ENCODE measurements at regions not wholly inside any gene's neighbourhood (a gene's known extent, or its start where the extent isn't known, plus 50 kb on each side); places are given as distances from the start of the nearest gene placed in this dataset.
A peak's percentile ranks its signal among the peaks of the same experiment; 100 is the strongest.

DNA sequence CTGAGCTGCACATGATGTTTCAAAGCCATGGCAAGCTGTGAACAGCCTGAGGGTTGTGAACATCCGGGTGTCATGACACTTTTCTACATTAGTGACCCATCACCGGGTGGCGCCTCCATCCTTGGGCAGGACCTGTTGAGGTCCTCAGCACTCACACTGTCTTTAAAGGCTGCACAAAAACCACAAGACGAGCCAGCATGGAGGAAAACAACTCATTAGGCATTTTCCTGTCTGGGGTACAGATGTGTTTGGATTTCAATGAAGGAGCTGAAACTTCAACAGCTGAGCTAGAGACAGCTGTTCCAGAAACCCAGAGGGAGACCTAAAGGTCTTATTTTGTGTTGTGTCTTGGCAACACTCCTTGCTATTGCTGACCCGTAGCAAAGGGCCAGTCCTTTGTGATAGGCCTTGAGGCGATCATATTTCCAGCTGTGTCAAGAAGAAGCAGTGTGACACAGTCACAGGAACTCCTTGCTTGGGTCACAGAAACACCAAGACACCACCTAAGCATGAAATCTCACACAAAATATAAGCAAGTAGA lies 151.8 kb upstream of the VLDLR start:
- Histone ChIP-seq H3K27me3 (replicated peaks in 1 of 2; ENCODE audit: control insufficient read depth in 2 of 2, insufficient read depth in 2 of 2, low read length in 1 of 2) (no peaks in the 10 kb centered on the region), H3K9me3 (replicated peaks; ENCODE audit: control insufficient read depth, insufficient read depth, low read length) (no peaks in the 10 kb centered on the region), H4K20me1 (ENCODE audit: control insufficient read depth, insufficient read depth) (no peaks in the 10 kb centered on the region), H2AFZ (ENCODE audit: control insufficient read depth, low read depth, low read length) (no peak overlapping the region), H3K79me2 (ENCODE audit: control insufficient read depth, insufficient read depth, low read length) (no peaks in the 10 kb centered on the region), H3K36me3 (ENCODE audit: control insufficient read depth in 2 of 2, insufficient read depth in 2 of 2, low read length in 1 of 2) (no peaks in the 10 kb centered on the region), H3K27ac (ENCODE audit: control insufficient read depth, insufficient read depth) (no peak overlapping the region), H3K4me1 (ENCODE audit: control insufficient read depth, insufficient read depth, low read length) (peaks cover 6% of the 10 kb centered on the region; the same call in 1 of the 2 replicates), H3K4me3 (no peak overlapping the region), H3K4me2 (ENCODE audit: control insufficient read depth, insufficient read depth) (no peak overlapping the region), H3K9ac (ENCODE audit: control insufficient read depth, insufficient read depth, low read length) (no peak overlapping the region)
- BruUV-seq (replicated peaks) = no TSS peak
- in situ Hi-C loops (cut with MboI) = no loop called here
- SMC1A ChIA-PET (ENCODE audit: uncharacterized antibody, unreplicated experiment) = interaction anchor here (0.8 to 3.8 kb wide), 14 partner anchors 8 to 388 kb away, joined by 3 to 26 read pairs (median 4); no protein-coding TSS in a partner anchor
- 33% methylated on average over 6 of the region's 6 CpGs for WGBS (ENCODE audit: insufficient coverage, insufficient replicate concordance, low lambda C conversion rate, missing lambda C conversion rate)
- ATAC-seq (peak; percentile 44), DNase-seq (ENCODE audit: low read depth, low spot score) (peak; percentile 7), FAIRE-seq (no peak)
- TF ChIP-seq EP300 (IDR thresholded peaks at IDR 0.05; ENCODE audit: borderline replicate concordance in 1 of 2, control insufficient read depth in 1 of 2, low read depth in 2 of 2, low read length in 2 of 2) (no peak), IKZF1 (conservative IDR thresholded peaks at IDR 0.05) (no peak), IRF4 (IDR thresholded peaks at IDR 0.05; ENCODE audit: low read depth, low read length) (no peak), RUNX3 (IDR thresholded peaks at IDR 0.05; ENCODE audit: low read length) (peak; percentile 63), RAD21 (IDR thresholded peaks at IDR 0.05; ENCODE audit: insufficient read depth, low read depth, low read length) (peak; percentile 59; the same call in 1 of the 2 replicates), SMC3 (IDR thresholded peaks at IDR 0.05; ENCODE audit: borderline replicate concordance, low read length) (peak; percentile 28; the same call in 1 of the 2 replicates), CHD2 (IDR thresholded peaks at IDR 0.05; ENCODE audit: borderline replicate concordance, low read depth, low read length) (no peak), HDAC2 (IDR thresholded peaks at IDR 0.05) (no peak), JUND (IDR thresholded peaks at IDR 0.05; ENCODE audit: low read depth, low read length) (no peak), ZNF622 (IDR thresholded peaks at IDR 0.05) (no peak)
- TF ChIP-seq, protein P1, sequence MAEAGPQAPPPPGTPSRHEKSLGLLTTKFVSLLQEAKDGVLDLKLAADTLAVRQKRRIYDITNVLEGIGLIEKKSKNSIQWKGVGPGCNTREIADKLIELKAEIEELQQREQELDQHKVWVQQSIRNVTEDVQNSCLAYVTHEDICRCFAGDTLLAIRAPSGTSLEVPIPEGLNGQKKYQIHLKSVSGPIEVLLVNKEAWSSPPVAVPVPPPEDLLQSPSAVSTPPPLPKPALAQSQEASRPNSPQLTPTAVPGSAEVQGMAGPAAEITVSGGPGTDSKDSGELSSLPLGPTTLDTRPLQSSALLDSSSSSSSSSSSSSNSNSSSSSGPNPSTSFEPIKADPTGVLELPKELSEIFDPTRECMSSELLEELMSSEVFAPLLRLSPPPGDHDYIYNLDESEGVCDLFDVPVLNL (IDR thresholded peaks at IDR 0.05; ENCODE audit: low read depth, low read length) = no peak
- TF ChIP-seq, protein P2, sequence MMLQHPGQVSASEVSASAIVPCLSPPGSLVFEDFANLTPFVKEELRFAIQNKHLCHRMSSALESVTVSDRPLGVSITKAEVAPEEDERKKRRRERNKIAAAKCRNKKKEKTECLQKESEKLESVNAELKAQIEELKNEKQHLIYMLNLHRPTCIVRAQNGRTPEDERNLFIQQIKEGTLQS (IDR thresholded peaks at IDR 0.05; ENCODE audit: borderline replicate concordance, extremely low read depth, low read depth, low read length) = no peak
- TF ChIP-seq, protein P3, sequence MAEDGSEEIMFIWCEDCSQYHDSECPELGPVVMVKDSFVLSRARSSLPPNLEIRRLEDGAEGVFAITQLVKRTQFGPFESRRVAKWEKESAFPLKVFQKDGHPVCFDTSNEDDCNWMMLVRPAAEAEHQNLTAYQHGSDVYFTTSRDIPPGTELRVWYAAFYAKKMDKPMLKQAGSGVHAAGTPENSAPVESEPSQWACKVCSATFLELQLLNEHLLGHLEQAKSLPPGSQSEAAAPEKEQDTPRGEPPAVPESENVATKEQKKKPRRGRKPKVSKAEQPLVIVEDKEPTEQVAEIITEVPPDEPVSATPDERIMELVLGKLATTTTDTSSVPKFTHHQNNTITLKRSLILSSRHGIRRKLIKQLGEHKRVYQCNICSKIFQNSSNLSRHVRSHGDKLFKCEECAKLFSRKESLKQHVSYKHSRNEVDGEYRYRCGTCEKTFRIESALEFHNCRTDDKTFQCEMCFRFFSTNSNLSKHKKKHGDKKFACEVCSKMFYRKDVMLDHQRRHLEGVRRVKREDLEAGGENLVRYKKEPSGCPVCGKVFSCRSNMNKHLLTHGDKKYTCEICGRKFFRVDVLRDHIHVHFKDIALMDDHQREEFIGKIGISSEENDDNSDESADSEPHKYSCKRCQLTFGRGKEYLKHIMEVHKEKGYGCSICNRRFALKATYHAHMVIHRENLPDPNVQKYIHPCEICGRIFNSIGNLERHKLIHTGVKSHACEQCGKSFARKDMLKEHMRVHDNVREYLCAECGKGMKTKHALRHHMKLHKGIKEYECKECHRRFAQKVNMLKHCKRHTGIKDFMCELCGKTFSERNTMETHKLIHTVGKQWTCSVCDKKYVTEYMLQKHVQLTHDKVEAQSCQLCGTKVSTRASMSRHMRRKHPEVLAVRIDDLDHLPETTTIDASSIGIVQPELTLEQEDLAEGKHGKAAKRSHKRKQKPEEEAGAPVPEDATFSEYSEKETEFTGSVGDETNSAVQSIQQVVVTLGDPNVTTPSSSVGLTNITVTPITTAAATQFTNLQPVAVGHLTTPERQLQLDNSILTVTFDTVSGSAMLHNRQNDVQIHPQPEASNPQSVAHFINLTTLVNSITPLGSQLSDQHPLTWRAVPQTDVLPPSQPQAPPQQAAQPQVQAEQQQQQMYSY (CRISPR knock-in tag; IDR thresholded peaks at IDR 0.05) = no peak
- TF ChIP-seq, protein P4, sequence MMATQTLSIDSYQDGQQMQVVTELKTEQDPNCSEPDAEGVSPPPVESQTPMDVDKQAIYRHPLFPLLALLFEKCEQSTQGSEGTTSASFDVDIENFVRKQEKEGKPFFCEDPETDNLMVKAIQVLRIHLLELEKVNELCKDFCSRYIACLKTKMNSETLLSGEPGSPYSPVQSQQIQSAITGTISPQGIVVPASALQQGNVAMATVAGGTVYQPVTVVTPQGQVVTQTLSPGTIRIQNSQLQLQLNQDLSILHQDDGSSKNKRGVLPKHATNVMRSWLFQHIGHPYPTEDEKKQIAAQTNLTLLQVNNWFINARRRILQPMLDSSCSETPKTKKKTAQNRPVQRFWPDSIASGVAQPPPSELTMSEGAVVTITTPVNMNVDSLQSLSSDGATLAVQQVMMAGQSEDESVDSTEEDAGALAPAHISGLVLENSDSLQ (IDR thresholded peaks at IDR 0.05) = no peak
- TF ChIP-seq, protein P5, sequence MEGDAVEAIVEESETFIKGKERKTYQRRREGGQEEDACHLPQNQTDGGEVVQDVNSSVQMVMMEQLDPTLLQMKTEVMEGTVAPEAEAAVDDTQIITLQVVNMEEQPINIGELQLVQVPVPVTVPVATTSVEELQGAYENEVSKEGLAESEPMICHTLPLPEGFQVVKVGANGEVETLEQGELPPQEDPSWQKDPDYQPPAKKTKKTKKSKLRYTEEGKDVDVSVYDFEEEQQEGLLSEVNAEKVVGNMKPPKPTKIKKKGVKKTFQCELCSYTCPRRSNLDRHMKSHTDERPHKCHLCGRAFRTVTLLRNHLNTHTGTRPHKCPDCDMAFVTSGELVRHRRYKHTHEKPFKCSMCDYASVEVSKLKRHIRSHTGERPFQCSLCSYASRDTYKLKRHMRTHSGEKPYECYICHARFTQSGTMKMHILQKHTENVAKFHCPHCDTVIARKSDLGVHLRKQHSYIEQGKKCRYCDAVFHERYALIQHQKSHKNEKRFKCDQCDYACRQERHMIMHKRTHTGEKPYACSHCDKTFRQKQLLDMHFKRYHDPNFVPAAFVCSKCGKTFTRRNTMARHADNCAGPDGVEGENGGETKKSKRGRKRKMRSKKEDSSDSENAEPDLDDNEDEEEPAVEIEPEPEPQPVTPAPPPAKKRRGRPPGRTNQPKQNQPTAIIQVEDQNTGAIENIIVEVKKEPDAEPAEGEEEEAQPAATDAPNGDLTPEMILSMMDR (IDR thresholded peaks at IDR 0.05 in 2 of 3, conservative IDR thresholded peaks at IDR 0.05 in 1 of 3; ENCODE audit: control insufficient read depth in 2 of 3, extremely low read depth in 1 of 3, insufficient read depth in 1 of 3, low read depth in 3 of 3, low read length in 3 of 3) = peak in 2 of 3 experiments; percentile 17 to 36; a peak in 3 of 6 replicates
- RAD21 ChIA-PET (ENCODE audit: unreplicated experiment) = interaction anchor here (0.6 to 6.0 kb wide), 3 partner anchors 31 to 368 kb away, joined by 4 to 39 read pairs (median 4); no protein-coding TSS in a partner anchor
- intact Hi-C loops (cut with micrococcal nuclease; ENCODE audit: unreplicated experiment) = loop anchor here (5.0 kb wide), 3 partner anchors 153 to 373 kb away; partner anchors contain the start of genes PUM3 and VLDLR
- CTCF ChIA-PET = interaction anchor here (0.8 to 2.0 kb wide), 7 partner anchors 8 to 337 kb away, joined by 3 to 22 read pairs (median 3); no protein-coding TSS in a partner anchor
- POLR2A ChIA-PET = no interaction called here
